ENCODE measurements at regions not wholly inside any gene's neighbourhood (a gene's known extent, or its start where the extent isn't known, plus 50 kb on each side); places are given as distances from the start of the nearest gene placed in this dataset.

GRCh38 chr13:36552334-36552733 is 120.0 kb downstream of the CCNA1 start:
- no peak for DNase-seq

GRCh38 chr13:36553491-36553890 is 120.3 kb upstream of the SERTM1 start:
- DNase-seq, result no peak

- DNase-seq, result no peak
Observed at GRCh38 chr13:36555151-36555986, 118.5 kb upstream of the SERTM1 start.

GRCh38 chr13:36559375-36559774 is 114.4 kb upstream of the SERTM1 start:
- DNase-seq, result no peak

GRCh38 chr13:36567485-36567884 is 106.3 kb upstream of the SERTM1 start:
- DNase-seq, result no peak

- DNase-seq, result no peak
Observed at GRCh38 chr13:36570489-36570888, 103.3 kb upstream of the SERTM1 start.

GRCh38 chr13:36571444-36571843 is 102.4 kb upstream of the SERTM1 start:
- DNase-seq, result no peak

GRCh38 chr13:36582977-36583376 is 90.8 kb upstream of the SERTM1 start:
- DNase-seq, result no peak

- no peak for DNase-seq
Observed at GRCh38 chr13:36599641-36600040, 74.2 kb upstream of the SERTM1 start.

- no peak for DNase-seq
Observed at GRCh38 chr13:36601186-36601585, 72.6 kb upstream of the SERTM1 start.

- DNase-seq, result no peak
Observed at GRCh38 chr13:36606060-36606459, 67.8 kb upstream of the SERTM1 start.

GRCh38 chr13:36608474-36608873 is 65.3 kb upstream of the SERTM1 start:
- DNase-seq, result no peak

GRCh38 chr13:36612230-36612629 is 61.6 kb upstream of the SERTM1 start:
- DNase-seq, result no peak

- no peak for DNase-seq
Observed at GRCh38 chr13:36616706-36617105, 57.1 kb upstream of the SERTM1 start.

GRCh38 chr13:36619535-36619934 is 54.3 kb upstream of the SERTM1 start:
- no peak for DNase-seq

Measured in AML-193 (cell line).